ENCODE measurements at regions not wholly inside any gene's neighbourhood (a gene's known extent, or its start where the extent isn't known, plus 50 kb on each side); places are given as distances from the start of the nearest gene placed in this dataset.

DNA sequence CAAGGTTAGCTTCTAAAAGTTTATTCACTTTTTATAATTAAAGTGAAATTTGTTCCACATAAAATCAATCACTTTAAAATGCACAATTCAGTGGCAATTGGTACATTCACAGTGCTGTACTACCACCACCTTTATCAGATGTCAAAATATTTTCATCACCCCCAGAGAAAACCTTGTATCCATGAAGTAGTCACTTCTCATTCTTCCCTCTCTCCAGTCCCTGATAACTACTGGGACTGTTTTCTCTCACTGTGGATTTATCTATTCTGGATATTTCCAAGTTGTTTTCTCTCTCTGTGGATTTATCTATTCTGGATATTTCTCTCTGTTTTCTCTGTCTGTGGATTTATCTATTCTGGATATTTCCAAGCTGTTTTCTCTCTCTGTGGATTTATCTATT is 435.4 kb upstream of the CNTNAP2 start:
- no peaks in the 10 kb centered on the region for H3K36me3 ChIP-seq (ENCODE audit: control insufficient read depth in 2 of 4, insufficient read depth in 4 of 4, low read length in 3 of 4)
- CTCF ChIA-PET (ENCODE audit: partially characterized antibody) = interaction anchor here (1.2 kb wide), 1 partner anchor 37 kb away, joined by 3 read pairs; no protein-coding TSS in a partner anchor
- no peaks in the 10 kb centered on the region for H3K4me1 ChIP-seq (replicated peaks in 1 of 4; ENCODE audit: control insufficient read depth in 3 of 4, insufficient read depth in 4 of 4, low read length in 3 of 4)
- H3K9ac ChIP-seq (replicated peaks in 1 of 4; ENCODE audit: extremely low read depth in 1 of 4, low read depth in 3 of 4, low read length in 3 of 4) = no peak overlapping the region
- no peak overlapping the region for H2AFZ ChIP-seq (ENCODE audit: low read length)
- H3K4me3 ChIP-seq (ENCODE audit: extremely low read depth in 1 of 4, insufficient read depth in 2 of 4, low read depth in 3 of 4, low read length in 4 of 4) = no peak overlapping the region
- DNase-seq (ENCODE audit: low read depth in 1 of 2, low spot score in 2 of 2) (no peak), FAIRE-seq (no peak)
- no peaks in the 10 kb centered on the region for H3K79me2 ChIP-seq (ENCODE audit: control insufficient read depth in 1 of 2, insufficient read depth in 2 of 2, low read length in 2 of 2)
- no peaks in the 10 kb centered on the region for H4K20me1 ChIP-seq (replicated peaks in 1 of 2; ENCODE audit: control insufficient read depth in 1 of 2, insufficient read depth in 2 of 2, low read length in 2 of 2)
- POLR2A ChIA-PET (ENCODE audit: partially characterized antibody) = no interaction called here
- H3K79me1 ChIP-seq (ENCODE audit: low read depth, low read length) = no peaks in the 10 kb centered on the region
- H2BK20ac ChIP-seq (ENCODE audit: low read length) = no peak overlapping the region
- H2BK15ac ChIP-seq (ENCODE audit: low read length) = no peak overlapping the region
- no peak overlapping the region for H3K4me2 ChIP-seq (ENCODE audit: insufficient read depth in 1 of 2, low read depth in 2 of 2, low read length in 2 of 2)
- no peak overlapping the region for H4K8ac ChIP-seq (ENCODE audit: extremely low read depth, insufficient read depth, low read length)
- TF ChIP-seq POLR2A (IDR thresholded peaks at IDR 0.05; ENCODE audit: control extremely low read depth in 1 of 2, low read depth in 2 of 2, low read length in 2 of 2) (no peak), YY1 (IDR thresholded peaks at IDR 0.05; ENCODE audit: low read depth, low read length) (no peak), ASH2L (IDR thresholded peaks at IDR 0.05; ENCODE audit: low read length) (no peak), SP2 (IDR thresholded peaks at IDR 0.05; ENCODE audit: low read length) (no peak), SIX5 (IDR thresholded peaks at IDR 0.05; ENCODE audit: low read depth, low read length) (no peak), RXRA (IDR thresholded peaks at IDR 0.05; ENCODE audit: insufficient read depth, low read depth, low read length) (no peak), BRCA1 (IDR thresholded peaks at IDR 0.05; ENCODE audit: low read depth, low read length) (no peak), SAP30 (IDR thresholded peaks at IDR 0.05; ENCODE audit: insufficient read depth, insufficient replicate concordance, low read length) (no peak), TAF1 (IDR thresholded peaks at IDR 0.05; ENCODE audit: low read depth, low read length) (no peak), NRF1 (IDR thresholded peaks at IDR 0.05; ENCODE audit: low read depth, low read length) (no peak), CREB1 (IDR thresholded peaks at IDR 0.05) (no peak), POLR2AphosphoS5 (IDR thresholded peaks at IDR 0.05; ENCODE audit: low read depth, low read length) (no peak), KDM5A (IDR thresholded peaks at IDR 0.05; ENCODE audit: low read length) (no peak), MAFK (IDR thresholded peaks at IDR 0.05; ENCODE audit: low read depth, low read length) (no peak), RNF2 (IDR thresholded peaks at IDR 0.05; ENCODE audit: borderline replicate concordance, low read depth, low read length, missing control alignments, poor library complexity, severe bottlenecking) (no peak)
- H3K56ac ChIP-seq (replicated peaks; ENCODE audit: insufficient read length, low read depth, low read length) = no peak overlapping the region
- no peak overlapping the region for H2BK5ac ChIP-seq (ENCODE audit: low read depth, low read length)
- no peak overlapping the region for H4K91ac ChIP-seq (replicated peaks; ENCODE audit: insufficient read length, low read length)
- no peak overlapping the region for H4K5ac ChIP-seq (ENCODE audit: insufficient read length, low read depth, low read length)
- H2BK120ac ChIP-seq (replicated peaks; ENCODE audit: low read depth, low read length) = no peak overlapping the region
- no peak overlapping the region for H2BK12ac ChIP-seq (ENCODE audit: low read depth, low read length)
- no peaks in the 10 kb centered on the region for H3K27me3 ChIP-seq (replicated peaks in 1 of 4; ENCODE audit: control insufficient read depth in 3 of 4, extremely low read depth in 1 of 4, insufficient read depth in 3 of 4, low read length in 3 of 4)
- H2AK5ac ChIP-seq (ENCODE audit: low read depth, low read length) = no peak overlapping the region
- H3K27ac ChIP-seq (ENCODE audit: low read depth, low read length) = no peak overlapping the region
- no peak overlapping the region for H3K18ac ChIP-seq (ENCODE audit: extremely low read depth, low read length)
- H3K4ac ChIP-seq (replicated peaks; ENCODE audit: insufficient read length, low read depth, low read length) = no peak overlapping the region
- H3K9me3 ChIP-seq (ENCODE audit: insufficient read depth in 2 of 2, low read depth in 1 of 2, low read length in 1 of 2) = no peaks in the 10 kb centered on the region
- H3K14ac ChIP-seq (ENCODE audit: insufficient read length) = no peak overlapping the region
- no peak overlapping the region for H3K23ac ChIP-seq (ENCODE audit: insufficient read length)
- no peaks in the 10 kb centered on the region for H3K23me2 ChIP-seq (ENCODE audit: low read depth, low read length)
